Gastrocnemius medialis (tissue), 4 donors: ENCODE measurements at regions not wholly inside any gene's neighbourhood (a gene's known extent, or its start where the extent isn't known, plus 50 kb on each side); places are given as distances from the start of the nearest gene placed in this dataset.
A peak's percentile ranks its signal among the peaks of the same experiment; 100 is the strongest.

ENCODE experiments used
- ATAC-seq, 2 donors: fragments of 150-250 bp; one replicate each; pipeline ENCODE4 v1.9.1; 2016
- DNase-seq, 2 donors: peaks; one replicate each; pipeline ENCODE4 v3.0.0-alpha.2; 2019
- H3K27ac ChIP-seq, 4 donors: fragments of 200-600 bp; sonication (generic); 1 replicate in 1 of 4; 2 replicates in 3 of 4; pipeline ENCODE4 v1.5.1; 2016 to 2018; ENCODE audit warnings: mild to moderate bottlenecking in 2 of 4, moderate library complexity in 1 of 4
- H3K27me3 ChIP-seq, 3 donors: fragments of 200-600 bp; sonication (generic) in 2 of 3; 1 replicate in 1 of 3; 2 replicates in 2 of 3; pipeline versions ENCODE4 v1.5.1 to v1.6.0; 2016 to 2019; ENCODE audit warnings: mild to moderate bottlenecking in 1 of 3, moderate library complexity in 1 of 3
- H3K36me3 ChIP-seq, 2 donors: fragments of 200-600 bp; sonication (generic) in 1 of 2; one replicate each; pipeline ENCODE4 v1.5.1; 2017 to 2018
- H3K4me1 ChIP-seq, 2 donors: fragments of 200-600 bp; sonication (generic) in 1 of 2; one replicate each; pipeline ENCODE4 v1.5.1; 2016 to 2017; ENCODE audit warnings: mild to moderate bottlenecking in 2 of 2
- H3K4me3 ChIP-seq, 4 donors: fragments of 200-600 bp; sonication (generic) in 3 of 4; 1 replicate in 1 of 4; 2 replicates in 3 of 4; pipeline ENCODE4 v1.5.1; 2016 to 2019; ENCODE audit warnings: mild to moderate bottlenecking in 2 of 4
- H3K9me3 ChIP-seq, 3 donors: fragments of 200-600 bp; sonication (generic) in 2 of 3; 1 replicate in 1 of 3; 2 replicates in 2 of 3; pipeline ENCODE4 v1.5.1; 2016 to 2019
- POLR2A ChIP-seq, 2 donors: fragments of 450-650 bp; IDR thresholded peaks; one replicate each; pipeline ENCODE4 v1.6.1; 2017; ENCODE audit warnings: antibody characterized with exemption in 2 of 2, mild to moderate bottlenecking in 2 of 2, moderate library complexity in 2 of 2
- in situ Hi-C, 4 donors: fragments of 200-750 bp; cut with MboI; loops; one replicate each; pipeline versions ENCODE4 v1.15.0 to v1.8.0; 2017; ENCODE audit warnings: low sequenced_read_pairs in 4 of 4
- intact Hi-C: fragments of 100-400 bp; cut with DNase I; formaldehyde crosslinking; loops from one replicate; pipeline ENCODE4 v1.15.1; 2023; ENCODE audit warnings: low total_unique reads
- TF ChIP-seq, protein P1 (sequence below), 5 experiments: fragments of 450-650 bp in 3 of 5; fragments of 200-600 bp in 2 of 5; sonication (generic) in 2 of 5; IDR thresholded peaks in 4 of 5; conservative IDR thresholded peaks in 1 of 5; 1 replicate in 4 of 5; 2 replicates in 1 of 5; pipeline ENCODE4 v1.5.1; 2016 to 2019; ENCODE audit warnings: antibody characterized with exemption in 5 of 5, mild to moderate bottlenecking in 3 of 5, moderate library complexity in 3 of 5

DNA sequence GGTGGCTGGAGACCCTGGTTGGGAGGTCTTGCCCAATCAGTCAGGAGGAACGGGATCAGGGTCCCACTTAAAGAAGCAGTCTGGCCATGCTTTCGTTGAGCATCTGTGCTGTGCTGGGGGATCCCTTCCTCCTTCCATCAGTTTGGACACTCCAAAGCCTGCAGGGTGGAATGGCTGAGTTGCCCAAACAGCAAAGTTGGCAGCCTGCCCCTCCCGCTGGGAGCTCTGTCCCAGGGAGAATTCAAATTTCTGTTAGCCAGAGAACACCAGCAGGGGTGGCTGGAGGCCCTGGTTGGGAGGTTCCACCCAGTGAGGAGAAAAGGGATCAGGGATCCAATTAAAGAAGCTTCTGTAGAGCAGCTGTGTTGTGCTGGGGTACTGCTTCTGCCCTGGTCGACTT lies 96.9 kb upstream of the CTAGE1 start:
- H3K4me1 ChIP-seq, result no peaks in the 10 kb centered on the region
- in situ Hi-C loops (no loop called here), intact Hi-C loops (no loop called here)
- ATAC-seq (no peak), DNase-seq (no peak)
- H3K36me3 ChIP-seq, result no peaks in the 10 kb centered on the region
- no peaks in the 10 kb centered on the region for H3K27me3 ChIP-seq
- no peaks in the 10 kb centered on the region for H3K9me3 ChIP-seq
- TF ChIP-seq POLR2A (IDR thresholded peaks at IDR 0.05), result no peak
- TF ChIP-seq, protein P1, sequence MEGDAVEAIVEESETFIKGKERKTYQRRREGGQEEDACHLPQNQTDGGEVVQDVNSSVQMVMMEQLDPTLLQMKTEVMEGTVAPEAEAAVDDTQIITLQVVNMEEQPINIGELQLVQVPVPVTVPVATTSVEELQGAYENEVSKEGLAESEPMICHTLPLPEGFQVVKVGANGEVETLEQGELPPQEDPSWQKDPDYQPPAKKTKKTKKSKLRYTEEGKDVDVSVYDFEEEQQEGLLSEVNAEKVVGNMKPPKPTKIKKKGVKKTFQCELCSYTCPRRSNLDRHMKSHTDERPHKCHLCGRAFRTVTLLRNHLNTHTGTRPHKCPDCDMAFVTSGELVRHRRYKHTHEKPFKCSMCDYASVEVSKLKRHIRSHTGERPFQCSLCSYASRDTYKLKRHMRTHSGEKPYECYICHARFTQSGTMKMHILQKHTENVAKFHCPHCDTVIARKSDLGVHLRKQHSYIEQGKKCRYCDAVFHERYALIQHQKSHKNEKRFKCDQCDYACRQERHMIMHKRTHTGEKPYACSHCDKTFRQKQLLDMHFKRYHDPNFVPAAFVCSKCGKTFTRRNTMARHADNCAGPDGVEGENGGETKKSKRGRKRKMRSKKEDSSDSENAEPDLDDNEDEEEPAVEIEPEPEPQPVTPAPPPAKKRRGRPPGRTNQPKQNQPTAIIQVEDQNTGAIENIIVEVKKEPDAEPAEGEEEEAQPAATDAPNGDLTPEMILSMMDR (IDR thresholded peaks at IDR 0.05 in 4 of 5, conservative IDR thresholded peaks at IDR 0.05 in 1 of 5), result no peak
- H3K4me3 ChIP-seq, result no peak overlapping the region
- no peak overlapping the region for H3K27ac ChIP-seq

DNA sequence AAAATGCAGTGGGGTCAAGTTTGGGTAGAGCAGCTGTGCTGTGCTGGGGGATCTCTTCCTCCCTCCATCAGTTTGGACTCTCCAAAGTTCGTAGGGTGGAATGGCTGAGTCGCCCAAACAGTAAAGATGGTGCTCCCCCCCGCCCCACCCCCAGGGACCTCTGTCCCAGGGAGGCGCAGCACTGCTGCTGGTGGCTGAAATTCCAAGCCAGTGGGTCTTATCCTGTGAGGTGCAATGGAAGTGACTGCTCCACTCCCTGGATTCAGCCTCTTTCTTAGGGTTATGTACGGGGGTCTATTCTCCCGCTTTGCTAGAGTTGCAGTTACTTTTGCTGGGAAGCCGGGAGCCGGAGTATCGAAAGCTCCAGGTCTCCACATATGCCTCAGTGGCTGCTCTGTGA lies 97.5 kb upstream of the CTAGE1 start:
- Histone ChIP-seq H3K9me3 (no peaks in the 10 kb centered on the region), H3K27me3 (no peaks in the 10 kb centered on the region), H3K4me1 (no peaks in the 10 kb centered on the region), H3K4me3 (no peak overlapping the region), H3K36me3 (no peaks in the 10 kb centered on the region), H3K27ac (no peak overlapping the region)
- no peak for TF ChIP-seq POLR2A (IDR thresholded peaks at IDR 0.05)
- TF ChIP-seq, protein P1 (IDR thresholded peaks at IDR 0.05 in 4 of 5, conservative IDR thresholded peaks at IDR 0.05 in 1 of 5), result no peak
- DNase-seq (no peak), ATAC-seq (no peak)
- in situ Hi-C loops, result no loop called here
- intact Hi-C loops, result no loop called here

DNA sequence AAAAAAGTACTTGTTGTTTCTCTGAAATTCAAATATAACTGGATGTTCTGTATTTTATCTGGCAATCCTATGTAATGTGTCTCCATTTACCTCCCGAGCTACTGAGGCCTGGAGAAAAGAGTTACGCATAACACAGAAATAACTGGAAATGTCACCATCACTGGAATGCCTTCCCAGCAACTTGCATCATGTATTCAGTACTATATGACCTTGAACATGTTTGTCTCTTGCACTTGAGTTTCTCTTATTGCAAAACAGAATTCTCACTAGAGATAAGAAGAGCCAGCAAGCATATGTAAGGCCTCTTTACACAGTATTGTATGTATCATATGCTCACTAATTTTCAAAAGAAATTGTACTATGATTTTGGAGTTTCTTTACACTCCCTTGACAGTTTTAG lies 99.6 kb upstream of the CTAGE1 start:
- no peak for TF ChIP-seq POLR2A (IDR thresholded peaks at IDR 0.05)
- TF ChIP-seq, protein P1 (IDR thresholded peaks at IDR 0.05 in 4 of 5, conservative IDR thresholded peaks at IDR 0.05 in 1 of 5), result no peak
- no peak overlapping the region for H3K27ac ChIP-seq
- ATAC-seq (peak in 1 of 2 donors; percentile 62), DNase-seq (no peak)
- in situ Hi-C loops (no loop called here), intact Hi-C loops (no loop called here)
- H3K36me3 ChIP-seq, result no peaks in the 10 kb centered on the region
- H3K4me1 ChIP-seq, result no peaks in the 10 kb centered on the region
- no peaks in the 10 kb centered on the region for H3K27me3 ChIP-seq
- H3K4me3 ChIP-seq, result no peak overlapping the region
- H3K9me3 ChIP-seq, result no peaks in the 10 kb centered on the region

DNA sequence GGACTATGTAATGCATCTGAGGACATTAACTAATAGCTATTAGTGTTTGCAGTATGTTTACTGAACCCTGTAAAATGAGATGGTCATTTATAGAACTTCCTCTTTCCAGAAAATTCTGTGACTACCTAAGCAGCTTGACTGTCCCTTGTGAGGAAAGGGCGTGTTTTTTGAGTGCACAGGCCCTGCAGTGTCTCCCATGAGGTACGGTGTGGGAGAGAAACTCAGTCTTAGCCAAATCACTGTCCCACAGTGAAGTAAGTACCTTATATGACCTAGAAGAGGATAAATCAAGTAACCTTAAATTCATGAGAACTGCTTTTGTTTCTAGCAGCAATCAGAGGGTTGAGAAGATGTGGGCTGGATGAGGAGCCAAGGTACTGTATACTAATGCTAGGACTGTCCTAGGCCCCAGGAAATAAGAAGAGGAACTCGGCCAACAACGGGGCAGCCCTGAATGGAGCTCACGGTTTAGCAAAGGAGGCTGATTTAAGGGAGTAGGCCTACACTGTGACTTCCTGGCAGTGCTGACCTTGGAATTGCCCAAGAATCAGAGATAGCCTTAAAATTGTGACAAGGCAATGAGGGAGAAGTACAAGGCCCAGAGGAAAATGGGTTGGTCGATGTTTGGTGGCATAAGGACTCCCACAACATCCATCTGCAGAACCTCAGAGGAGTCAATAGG lies 103.5 kb upstream of the CTAGE1 start:
- Histone ChIP-seq H3K27ac (peak overlapping the region in 1 of 4 donors; percentile 8), H3K4me1 (no peaks in the 10 kb centered on the region), H3K4me3 (no peak overlapping the region), H3K36me3 (no peaks in the 10 kb centered on the region), H3K27me3 (no peaks in the 10 kb centered on the region), H3K9me3 (no peaks in the 10 kb centered on the region)
- no peak for DNase-seq
- peak in 1 of 2 donors; percentile 27 for ATAC-seq
- in situ Hi-C loops, result no loop called here
- TF ChIP-seq, protein P1 (IDR thresholded peaks at IDR 0.05 in 4 of 5, conservative IDR thresholded peaks at IDR 0.05 in 1 of 5), result no peak
- intact Hi-C loops, result no loop called here

DNA sequence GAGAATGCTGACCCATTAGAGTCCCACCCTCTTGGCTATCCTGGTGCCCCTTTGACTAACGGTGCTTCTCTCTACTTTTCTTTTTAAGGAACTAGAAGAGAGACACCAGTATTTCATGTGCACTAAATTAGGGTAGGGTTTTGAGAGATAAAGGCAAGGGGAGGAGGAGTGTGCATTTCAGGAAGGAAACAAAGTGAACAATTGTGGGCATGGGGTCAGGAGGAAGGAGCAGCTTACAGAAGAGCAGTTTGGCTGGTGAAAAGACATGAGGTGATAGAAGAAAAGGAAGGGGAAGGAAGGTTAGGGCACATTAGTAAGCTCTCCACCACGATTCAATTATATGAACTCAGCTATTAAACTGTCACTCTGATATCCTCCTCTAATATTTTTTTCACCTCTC lies 105.8 kb upstream of the CTAGE1 start:
- intact Hi-C loops, result loop anchor here (2.0 kb wide), 1 partner anchor 21 kb away; no protein-coding TSS in a partner anchor
- H3K4me1 ChIP-seq, result no peaks in the 10 kb centered on the region
- in situ Hi-C loops, result no loop called here
- no peak for TF ChIP-seq POLR2A (IDR thresholded peaks at IDR 0.05)
- no peak overlapping the region for H3K4me3 ChIP-seq
- H3K27ac ChIP-seq, result no peak overlapping the region
- H3K36me3 ChIP-seq, result no peaks in the 10 kb centered on the region
- no peaks in the 10 kb centered on the region for H3K9me3 ChIP-seq
- no peak for ATAC-seq
- H3K27me3 ChIP-seq, result no peaks in the 10 kb centered on the region
- no peak for DNase-seq
